BE2C (cell line): ENCODE measurements at regions not wholly inside any gene's neighbourhood (a gene's known extent, or its start where the extent isn't known, plus 50 kb on each side); places are given as distances from the start of the nearest gene placed in this dataset.

ENCODE experiments used
- DNase-seq: peaks from one replicate; pipeline ENCODE4 v3.0.0-alpha.2; 2020
- H3K27me3 ChIP-seq: fragments of 250-450 bp; sonication (Bioruptor Pico); 2 replicates; pipeline ENCODE4 v1.5.1; 2020; ENCODE audit warnings: mild to moderate bottlenecking
- H3K36me3 ChIP-seq: fragments of 250-450 bp; sonication (Bioruptor Pico); 2 replicates; pipeline ENCODE4 v1.5.1; 2020; ENCODE audit warnings: mild to moderate bottlenecking
- H3K4me1 ChIP-seq: fragments of 250-450 bp; sonication (Bioruptor Pico); 2 replicates; pipeline ENCODE4 v1.5.1; 2020
- H3K4me3 ChIP-seq: 2 replicates; pipeline ENCODE4 v1.5.1; 2011; ENCODE audit warnings: low read depth, low read length
- H3K9me3 ChIP-seq: fragments of 250-450 bp; sonication (Bioruptor Pico); 2 replicates; pipeline ENCODE4 v1.5.1; 2020
- TF ChIP-seq, protein P1 (sequence below): IDR thresholded peaks from 2 replicates; pipeline ENCODE4 v1.5.1; 2012; ENCODE audit warnings: mild to moderate bottlenecking, low read depth, low read length

DNA sequence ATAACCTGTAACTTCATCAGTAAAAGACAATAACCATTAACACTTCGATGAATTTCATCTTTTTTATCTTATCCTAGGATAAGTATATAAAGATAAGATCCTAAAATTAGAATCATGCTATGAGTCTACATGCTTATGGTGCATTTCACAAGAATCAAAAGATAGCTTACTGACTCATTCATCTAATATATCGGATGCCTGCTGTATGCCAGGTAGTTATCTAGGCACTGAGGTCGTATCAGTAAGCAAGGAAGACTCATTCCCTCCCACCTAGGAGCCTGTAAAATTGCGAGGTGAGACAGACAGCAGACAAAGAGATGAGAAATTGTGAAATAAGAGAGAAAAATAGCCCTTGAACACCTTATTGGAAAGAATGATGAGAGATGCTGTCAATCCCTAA, 240.6 kb upstream of the ADAMTSL1 start:
- H3K9me3 ChIP-seq = no peaks in the 10 kb centered on the region
- no peak for DNase-seq
- no peaks in the 10 kb centered on the region for H3K4me1 ChIP-seq
- no peaks in the 10 kb centered on the region for H3K36me3 ChIP-seq
- H3K27me3 ChIP-seq = no peaks in the 10 kb centered on the region
- no peak overlapping the region for H3K4me3 ChIP-seq
- TF ChIP-seq, protein P1, sequence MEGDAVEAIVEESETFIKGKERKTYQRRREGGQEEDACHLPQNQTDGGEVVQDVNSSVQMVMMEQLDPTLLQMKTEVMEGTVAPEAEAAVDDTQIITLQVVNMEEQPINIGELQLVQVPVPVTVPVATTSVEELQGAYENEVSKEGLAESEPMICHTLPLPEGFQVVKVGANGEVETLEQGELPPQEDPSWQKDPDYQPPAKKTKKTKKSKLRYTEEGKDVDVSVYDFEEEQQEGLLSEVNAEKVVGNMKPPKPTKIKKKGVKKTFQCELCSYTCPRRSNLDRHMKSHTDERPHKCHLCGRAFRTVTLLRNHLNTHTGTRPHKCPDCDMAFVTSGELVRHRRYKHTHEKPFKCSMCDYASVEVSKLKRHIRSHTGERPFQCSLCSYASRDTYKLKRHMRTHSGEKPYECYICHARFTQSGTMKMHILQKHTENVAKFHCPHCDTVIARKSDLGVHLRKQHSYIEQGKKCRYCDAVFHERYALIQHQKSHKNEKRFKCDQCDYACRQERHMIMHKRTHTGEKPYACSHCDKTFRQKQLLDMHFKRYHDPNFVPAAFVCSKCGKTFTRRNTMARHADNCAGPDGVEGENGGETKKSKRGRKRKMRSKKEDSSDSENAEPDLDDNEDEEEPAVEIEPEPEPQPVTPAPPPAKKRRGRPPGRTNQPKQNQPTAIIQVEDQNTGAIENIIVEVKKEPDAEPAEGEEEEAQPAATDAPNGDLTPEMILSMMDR = no peak

DNA sequence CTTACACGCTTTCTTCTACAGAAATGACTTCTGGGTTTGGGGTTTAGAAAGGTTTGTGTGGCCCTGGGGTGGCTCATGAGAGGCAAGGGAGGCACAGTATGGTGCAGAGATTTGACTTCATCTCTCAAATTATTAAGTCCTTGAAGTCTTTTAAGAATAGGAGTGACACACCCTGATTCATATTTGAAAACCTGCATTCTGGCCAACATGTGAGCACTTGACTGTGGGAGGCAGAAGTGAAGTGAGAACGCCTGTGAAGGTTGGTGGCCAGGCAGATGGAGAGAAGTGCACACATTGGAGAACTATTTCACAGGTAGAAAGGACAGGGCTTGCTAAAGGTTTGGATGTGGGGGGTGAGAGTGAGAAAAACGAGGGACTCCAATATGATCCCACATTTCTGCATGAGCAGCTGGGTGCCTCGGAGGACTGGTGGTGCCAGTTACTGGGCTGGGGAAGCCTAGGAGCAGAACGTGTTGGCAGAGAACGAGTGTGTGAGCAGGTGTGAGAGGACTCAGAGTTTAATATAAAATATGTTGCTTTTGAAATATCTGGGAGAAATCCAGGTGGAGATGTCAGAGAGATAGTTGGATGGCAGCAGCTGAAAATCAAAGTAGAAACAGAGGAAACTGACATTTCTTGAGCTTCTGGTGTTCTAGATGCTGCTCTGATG, 240.0 kb upstream of the ADAMTSL1 start:
- TF ChIP-seq, protein P1 = no peak
- Histone ChIP-seq H3K36me3 (no peaks in the 10 kb centered on the region), H3K9me3 (no peaks in the 10 kb centered on the region), H3K27me3 (no peaks in the 10 kb centered on the region), H3K4me3 (no peak overlapping the region), H3K4me1 (no peaks in the 10 kb centered on the region)
- no peak for DNase-seq

DNA sequence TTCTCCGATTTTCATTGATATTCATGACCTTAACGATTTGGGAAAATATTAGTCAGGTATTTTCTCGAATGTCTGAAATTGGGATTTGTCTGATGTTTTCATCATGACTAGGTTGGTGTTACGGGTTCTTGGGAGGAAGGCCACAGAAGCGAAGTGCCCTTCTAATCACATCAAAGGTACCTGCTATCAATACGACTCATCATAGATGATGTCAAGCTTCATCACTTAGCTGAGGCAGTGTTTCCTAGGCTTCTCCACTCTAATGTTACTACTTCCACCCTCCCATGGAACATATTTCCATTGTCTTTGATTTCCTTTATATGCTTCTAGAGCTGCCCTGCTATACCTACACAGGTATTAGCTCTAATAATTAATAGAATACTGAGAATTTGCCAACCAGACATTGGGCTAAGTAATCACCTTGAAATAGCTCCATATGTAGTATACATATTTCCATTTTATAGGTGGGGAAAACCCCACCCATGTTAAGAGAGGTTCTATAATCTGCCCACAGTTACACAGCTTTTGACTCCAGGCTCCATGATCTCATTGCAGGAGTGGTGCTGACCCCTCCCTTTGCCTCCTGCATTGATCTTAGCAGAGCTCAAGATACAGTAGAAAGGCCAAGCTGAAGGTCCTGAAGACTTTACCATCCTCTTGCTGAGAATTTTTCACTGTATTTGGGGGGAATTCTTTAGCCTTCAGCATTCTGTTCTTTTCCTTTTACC, 238.6 kb upstream of the ADAMTSL1 start:
- no peak overlapping the region for H3K4me3 ChIP-seq
- H3K4me1 ChIP-seq = no peaks in the 10 kb centered on the region
- no peaks in the 10 kb centered on the region for H3K27me3 ChIP-seq
- H3K9me3 ChIP-seq = no peaks in the 10 kb centered on the region
- TF ChIP-seq, protein P1 = no peak
- no peaks in the 10 kb centered on the region for H3K36me3 ChIP-seq
- DNase-seq = no peak

DNA sequence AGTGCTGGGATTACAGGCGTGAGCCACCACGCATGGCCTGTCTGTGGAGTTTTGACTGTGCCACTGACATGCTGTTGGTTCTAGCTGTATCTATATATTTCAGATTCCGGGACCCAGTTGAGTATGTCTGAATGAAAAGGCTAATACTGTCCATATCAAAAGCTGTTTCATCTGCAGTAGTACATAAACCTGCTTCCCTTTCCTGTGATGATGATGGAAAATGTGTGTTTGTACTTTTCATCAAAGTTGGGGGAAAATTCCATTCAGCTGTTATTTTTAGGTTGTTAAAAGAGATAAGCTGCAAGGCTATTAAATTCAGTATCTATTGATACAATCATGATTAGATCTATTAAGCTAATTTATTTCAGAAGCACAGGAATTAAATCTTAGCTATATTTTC, 237.6 kb upstream of the ADAMTSL1 start:
- TF ChIP-seq, protein P1 = no peak
- Histone ChIP-seq H3K4me3 (no peak overlapping the region), H3K4me1 (no peaks in the 10 kb centered on the region), H3K27me3 (no peaks in the 10 kb centered on the region), H3K9me3 (no peaks in the 10 kb centered on the region), H3K36me3 (no peaks in the 10 kb centered on the region)
- DNase-seq = no peak

DNA sequence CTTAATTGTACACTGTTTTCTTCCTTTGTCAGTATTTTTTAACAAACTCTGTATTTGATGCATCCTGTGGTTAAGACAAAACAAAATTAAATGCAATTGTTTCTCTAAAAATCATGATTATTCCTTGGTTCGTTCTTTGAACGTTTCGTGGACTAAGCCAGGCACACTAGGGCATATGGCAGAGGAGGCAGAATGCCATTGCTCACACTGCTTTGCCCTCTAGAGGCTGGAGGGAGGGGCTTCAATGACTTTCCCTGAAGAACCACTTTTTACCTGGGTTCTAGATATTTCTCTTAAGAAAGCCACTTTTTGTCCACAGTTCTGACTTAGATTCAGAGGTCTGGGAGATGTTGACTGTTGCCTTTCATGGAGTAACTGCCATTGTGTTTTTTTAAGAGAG, 236.2 kb upstream of the ADAMTSL1 start:
- Histone ChIP-seq H3K36me3 (no peaks in the 10 kb centered on the region), H3K27me3 (no peaks in the 10 kb centered on the region), H3K4me3 (no peak overlapping the region), H3K9me3 (no peaks in the 10 kb centered on the region), H3K4me1 (no peaks in the 10 kb centered on the region)
- TF ChIP-seq, protein P1 = no peak; the same call in 1 of the 2 replicates
- DNase-seq = no peak

DNA sequence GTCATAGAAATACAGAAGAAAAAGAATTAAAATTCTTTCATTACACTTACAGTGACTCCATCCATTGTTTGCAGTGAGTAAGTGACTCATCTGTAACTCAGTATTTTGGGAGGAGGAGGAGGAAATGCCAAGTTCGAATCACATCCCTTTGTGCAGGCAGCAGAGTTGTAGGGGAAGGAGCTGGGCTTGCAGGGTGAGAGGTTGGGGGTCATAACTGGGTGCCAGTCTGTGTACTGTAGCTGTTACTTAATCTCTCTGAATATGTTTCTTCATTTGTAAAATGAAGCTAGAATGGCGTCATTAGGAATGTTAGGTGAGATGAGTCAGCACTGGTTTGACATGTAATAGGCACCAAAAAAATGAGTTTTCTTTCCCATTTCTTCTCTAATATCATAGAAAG, 235.7 kb upstream of the ADAMTSL1 start:
- Histone ChIP-seq H3K9me3 (no peaks in the 10 kb centered on the region), H3K4me1 (no peaks in the 10 kb centered on the region), H3K36me3 (no peaks in the 10 kb centered on the region), H3K27me3 (no peaks in the 10 kb centered on the region), H3K4me3 (no peak overlapping the region)
- DNase-seq = no peak
- TF ChIP-seq, protein P1 = no peak
